Neural cell (in vitro differentiated cells): ENCODE measurements at regions not wholly inside any gene's neighbourhood (a gene's known extent, or its start where the extent isn't known, plus 50 kb on each side); places are given as distances from the start of the nearest gene placed in this dataset.

Experiments used
- H2AFZ ChIP-seq: fragments of 200-600, 300-800 bp; sonication (generic), shearing (Covaris generic); 2 replicates; pipeline ENCODE4 v1.6.0; 2014; ENCODE audit warnings: low read depth, mild to moderate bottlenecking, antibody characterized with exemption, low read length, moderate library complexity
- H3F3A ChIP-seq: fragments of 200-600 bp; shearing (Covaris generic); 2 replicates; pipeline ENCODE4 v1.6.1; 2016; ENCODE audit warnings: mild to moderate bottlenecking, moderate library complexity, mixed read lengths, antibody characterized with exemption, low read length; ENCODE audit not compliant: insufficient read depth, poor library complexity, severe bottlenecking
- H3K27ac ChIP-seq: fragments of 200-600, 300-800 bp; sonication (generic), shearing (Covaris generic); 2 replicates; pipeline ENCODE4 v1.5.1; 2014; ENCODE audit warnings: mild to moderate bottlenecking, low read length, moderate library complexity
- H3K27me3 ChIP-seq: fragments of 300-800, 200-600 bp; sonication (generic), shearing (Covaris generic); 2 replicates; pipeline ENCODE4 v1.6.0; 2014; ENCODE audit warnings: mild to moderate bottlenecking, low read depth, low read length, moderate library complexity; ENCODE audit not compliant: insufficient read depth
- H3K36me3 ChIP-seq: fragments of 300-800, 200-600 bp; sonication (generic), shearing (Covaris generic); 2 replicates; pipeline ENCODE4 v1.5.1; 2014; ENCODE audit warnings: mild to moderate bottlenecking, antibody characterized with exemption, low read length, moderate library complexity; ENCODE audit not compliant: insufficient read depth
- H3K4me2 ChIP-seq: fragments of 300-800, 200-600 bp; sonication (generic), shearing (Covaris generic); 2 replicates; pipeline ENCODE4 v1.6.0; 2014; ENCODE audit warnings: mild to moderate bottlenecking, low read length
- H3K4me3 ChIP-seq: fragments of 300-800, 200-600 bp; sonication (generic), shearing (Covaris generic); 2 replicates; pipeline ENCODE4 v1.5.1; 2014; ENCODE audit warnings: mild to moderate bottlenecking, low read length, moderate library complexity
- H3K79me2 ChIP-seq: fragments of 200-600 bp; shearing (Covaris generic); replicated peaks from 2 replicates; pipeline ENCODE4 v1.6.0; 2014; ENCODE audit warnings: mild to moderate bottlenecking, low read length, moderate library complexity; ENCODE audit not compliant: insufficient read depth
- H3K9ac ChIP-seq: fragments of 300-800, 200-600 bp; sonication (generic), shearing (Covaris generic); 2 replicates; pipeline ENCODE4 v1.6.1; 2016; ENCODE audit warnings: mild to moderate bottlenecking, low read length, mixed read lengths
- H3K9me2 ChIP-seq: fragments of 200-600 bp; shearing (Covaris generic); 2 replicates; pipeline ENCODE4 v1.6.1; 2016; ENCODE audit warnings: mild to moderate bottlenecking, low read length, mixed read lengths; ENCODE audit not compliant: insufficient read depth
- H3K9me3 ChIP-seq: fragments of 200-600, 300-800 bp; sonication (generic), shearing (Covaris generic); 2 replicates; pipeline ENCODE4 v1.6.1; 2016; ENCODE audit warnings: mild to moderate bottlenecking, mixed run types, low read length, moderate library complexity, mixed read lengths
- H4K20me1 ChIP-seq: fragments of 200-600 bp; shearing (Covaris generic); 2 replicates; pipeline ENCODE4 v1.6.1; 2016; ENCODE audit warnings: mild to moderate bottlenecking, mixed run types; ENCODE audit not compliant: insufficient read depth
- EP300 ChIP-seq: fragments of 450-650 bp; conservative IDR thresholded peaks from 2 replicates; pipeline ENCODE4 v1.6.1; 2014; ENCODE audit warnings: antibody characterized with exemption, mild to moderate bottlenecking, moderate library complexity; ENCODE audit not compliant: poor library complexity, severe bottlenecking
- EZH2 ChIP-seq: fragments of 200-600, 300-800 bp; shearing (Covaris generic), sonication (generic); IDR thresholded peaks from 2 replicates; pipeline ENCODE4 v1.6.1; 2014; ENCODE audit warnings: antibody characterized with exemption, low read length, borderline replicate concordance, mild to moderate bottlenecking; ENCODE audit not compliant: insufficient read depth, poor library complexity, severe bottlenecking
- MXI1 ChIP-seq: fragments of 450-650 bp; conservative IDR thresholded peaks from 2 replicates; pipeline ENCODE4 v1.6.1; 2014; ENCODE audit warnings: antibody characterized with exemption, mild to moderate bottlenecking; ENCODE audit not compliant: poor library complexity, severe bottlenecking
- POLR2AphosphoS5 ChIP-seq: IDR thresholded peaks from 2 replicates; pipeline ENCODE4 v1.6.1; 2012
- RAD21 ChIP-seq: fragments of 450-650 bp; conservative IDR thresholded peaks from 2 replicates; pipeline ENCODE4 v1.6.1; 2014; ENCODE audit warnings: antibody characterized with exemption, mild to moderate bottlenecking, moderate library complexity
- REST ChIP-seq: IDR thresholded peaks from 2 replicates; pipeline ENCODE4 v1.6.1; 2012; ENCODE audit warnings: borderline replicate concordance
- SMC3 ChIP-seq: fragments of 450-650 bp; conservative IDR thresholded peaks from 2 replicates; pipeline ENCODE4 v1.6.1; 2014; ENCODE audit warnings: antibody characterized with exemption, mild to moderate bottlenecking, moderate library complexity; ENCODE audit not compliant: poor library complexity
- TAF1 ChIP-seq: IDR thresholded peaks from 2 replicates; pipeline ENCODE4 v1.6.1; 2012; ENCODE audit warnings: low read depth
- TF ChIP-seq, protein P1 (sequence below): fragments of 450-650 bp; IDR thresholded peaks from 2 replicates; pipeline ENCODE4 v1.5.1; 2014; ENCODE audit warnings: antibody characterized with exemption, mild to moderate bottlenecking, moderate library complexity; ENCODE audit not compliant: poor library complexity, severe bottlenecking

GRCh38 chr7:46294381-46294780, 373.3 kb upstream of the IGFBP3 start:
- H2AFZ ChIP-seq, result no peak overlapping the region
- H3F3A ChIP-seq, result no peaks in the 10 kb centered on the region
- H3K27ac ChIP-seq, result no peak overlapping the region
- H3K9ac ChIP-seq, result no peak overlapping the region
- H3K9me2 ChIP-seq, result no peaks in the 10 kb centered on the region
- H3K79me2 ChIP-seq, result no peaks in the 10 kb centered on the region
- H3K9me3 ChIP-seq, result no peaks in the 10 kb centered on the region
- H3K4me2 ChIP-seq, result no peak overlapping the region
- no peaks in the 10 kb centered on the region for H4K20me1 ChIP-seq
- H3K4me3 ChIP-seq, result no peak overlapping the region
- no peaks in the 10 kb centered on the region for H3K36me3 ChIP-seq
- H3K27me3 ChIP-seq, result no peaks in the 10 kb centered on the region
- TF ChIP-seq RAD21 (no peak), MXI1 (no peak), EZH2 (no peak), POLR2AphosphoS5 (no peak), SMC3 (no peak), REST (no peak), EP300 (no peak), TAF1 (no peak)
- TF ChIP-seq, protein P1, sequence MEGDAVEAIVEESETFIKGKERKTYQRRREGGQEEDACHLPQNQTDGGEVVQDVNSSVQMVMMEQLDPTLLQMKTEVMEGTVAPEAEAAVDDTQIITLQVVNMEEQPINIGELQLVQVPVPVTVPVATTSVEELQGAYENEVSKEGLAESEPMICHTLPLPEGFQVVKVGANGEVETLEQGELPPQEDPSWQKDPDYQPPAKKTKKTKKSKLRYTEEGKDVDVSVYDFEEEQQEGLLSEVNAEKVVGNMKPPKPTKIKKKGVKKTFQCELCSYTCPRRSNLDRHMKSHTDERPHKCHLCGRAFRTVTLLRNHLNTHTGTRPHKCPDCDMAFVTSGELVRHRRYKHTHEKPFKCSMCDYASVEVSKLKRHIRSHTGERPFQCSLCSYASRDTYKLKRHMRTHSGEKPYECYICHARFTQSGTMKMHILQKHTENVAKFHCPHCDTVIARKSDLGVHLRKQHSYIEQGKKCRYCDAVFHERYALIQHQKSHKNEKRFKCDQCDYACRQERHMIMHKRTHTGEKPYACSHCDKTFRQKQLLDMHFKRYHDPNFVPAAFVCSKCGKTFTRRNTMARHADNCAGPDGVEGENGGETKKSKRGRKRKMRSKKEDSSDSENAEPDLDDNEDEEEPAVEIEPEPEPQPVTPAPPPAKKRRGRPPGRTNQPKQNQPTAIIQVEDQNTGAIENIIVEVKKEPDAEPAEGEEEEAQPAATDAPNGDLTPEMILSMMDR, result no peak

- TF ChIP-seq, protein P1, result no peak
- TF ChIP-seq RAD21 (no peak), MXI1 (no peak), SMC3 (no peak), EP300 (no peak), POLR2AphosphoS5 (no peak), REST (no peak), TAF1 (no peak), EZH2 (no peak)
- Histone ChIP-seq H2AFZ (no peak overlapping the region), H3K4me2 (no peak overlapping the region), H3K27me3 (no peaks in the 10 kb centered on the region), H3F3A (no peaks in the 10 kb centered on the region), H3K4me3 (no peak overlapping the region), H4K20me1 (no peaks in the 10 kb centered on the region), H3K9me2 (no peaks in the 10 kb centered on the region), H3K79me2 (no peaks in the 10 kb centered on the region), H3K9ac (no peak overlapping the region), H3K36me3 (no peaks in the 10 kb centered on the region), H3K27ac (no peak overlapping the region), H3K9me3 (no peaks in the 10 kb centered on the region)
These were observed 371.7 kb upstream of the IGFBP3 start for GRCh38 chr7:46292741-46293140.
